Parathyroid adenoma (tissue), 2 donors: ENCODE measurements at regions not wholly inside any gene's neighbourhood (a gene's known extent, or its start where the extent isn't known, plus 50 kb on each side); places are given as distances from the start of the nearest gene placed in this dataset.

Experiments
- H2AFZ ChIP-seq: fragments of 300-600 bp; sonication (generic); one replicate; pipeline ENCODE4 v1.7.0; 2017; ENCODE audit warnings: antibody characterized with exemption, mild to moderate bottlenecking
- H3K27ac ChIP-seq: fragments of 300-600 bp; sonication (generic); one replicate; pipeline ENCODE4 v1.7.0; 2017
- H3K27me3 ChIP-seq: fragments of 300-600 bp; sonication (generic); one replicate; pipeline ENCODE4 v1.7.0; 2017; ENCODE audit warnings: low read length; ENCODE audit not compliant: control insufficient read depth, insufficient read depth
- H3K36me3 ChIP-seq: fragments of 300-600 bp; sonication (generic); one replicate; pipeline ENCODE4 v1.7.0; 2017; ENCODE audit warnings: low read length; ENCODE audit not compliant: control insufficient read depth, insufficient read depth
- H3K4me1 ChIP-seq: fragments of 300-600 bp; sonication (generic); one replicate; pipeline ENCODE4 v1.7.0; 2017; ENCODE audit warnings: control low read depth
- H3K4me2 ChIP-seq: fragments of 300-600 bp; sonication (generic); one replicate; pipeline ENCODE4 v1.7.0; 2017; ENCODE audit warnings: low read length
- H3K4me3 ChIP-seq: fragments of 300-600 bp; sonication (generic); one replicate; pipeline ENCODE4 v1.7.0; 2017; ENCODE audit warnings: low read depth, low read length
- H3K79me2 ChIP-seq: fragments of 300-600 bp; sonication (generic); one replicate; pipeline ENCODE4 v1.7.0; 2017; ENCODE audit warnings: control low read depth
- H3K9ac ChIP-seq: fragments of 300-600 bp; sonication (generic); one replicate; pipeline ENCODE4 v1.7.0; 2017; ENCODE audit warnings: mild to moderate bottlenecking
- H3K9me3 ChIP-seq: fragments of 300-600 bp; sonication (generic); one replicate; pipeline ENCODE4 v1.7.0; 2017; ENCODE audit warnings: low read length; ENCODE audit not compliant: control insufficient read depth
- CTCF ChIP-seq: fragments of 300-600 bp; sonication (generic); IDR thresholded peaks from one replicate; pipeline ENCODE4 v1.7.0; 2017; ENCODE audit warnings: antibody characterized with exemption, mild to moderate bottlenecking
- donor health status: primary hyperparathyroidism.

GRCh38 chr2:106638580-106638979 is 151.4 kb downstream of the CD8B2 start:
- H3K4me2 ChIP-seq, result no peak overlapping the region
- H3K4me1 ChIP-seq, result no peaks in the 10 kb centered on the region

GRCh38 chr2:106642679-106643078 is 155.5 kb downstream of the CD8B2 start:
- H3K4me3 ChIP-seq, result no peak overlapping the region
- H3K27me3 ChIP-seq, result no peaks in the 10 kb centered on the region
- no peak overlapping the region for H3K4me2 ChIP-seq
- no peaks in the 10 kb centered on the region for H3K36me3 ChIP-seq
- H3K27ac ChIP-seq, result no peak overlapping the region
- H2AFZ ChIP-seq, result no peak overlapping the region
- TF ChIP-seq CTCF, result no peak
- no peaks in the 10 kb centered on the region for H3K4me1 ChIP-seq
- no peak overlapping the region for H3K9ac ChIP-seq
- H3K9me3 ChIP-seq, result no peaks in the 10 kb centered on the region
- no peaks in the 10 kb centered on the region for H3K79me2 ChIP-seq

More at GRCh38 chr2:106638580-106638979, 151.4 kb downstream of the CD8B2 start:
- Histone ChIP-seq H2AFZ (no peak overlapping the region), H3K9me3 (no peaks in the 10 kb centered on the region), H3K4me3 (no peak overlapping the region), H3K27ac (no peak overlapping the region), H3K9ac (no peak overlapping the region), H3K79me2 (no peaks in the 10 kb centered on the region), H3K36me3 (no peaks in the 10 kb centered on the region), H3K27me3 (no peaks in the 10 kb centered on the region)
- TF ChIP-seq CTCF, result no peak

GRCh38 chr2:106644623-106645022 is 157.5 kb downstream of the CD8B2 start:
- no peaks in the 10 kb centered on the region for H3K79me2 ChIP-seq
- H3K27me3 ChIP-seq, result no peaks in the 10 kb centered on the region
- no peak for TF ChIP-seq CTCF
- H3K27ac ChIP-seq, result no peak overlapping the region
- no peak overlapping the region for H3K4me3 ChIP-seq
- no peak overlapping the region for H2AFZ ChIP-seq
- no peak overlapping the region for H3K4me2 ChIP-seq
- no peaks in the 10 kb centered on the region for H3K36me3 ChIP-seq
- H3K9ac ChIP-seq, result no peak overlapping the region
- H3K4me1 ChIP-seq, result no peaks in the 10 kb centered on the region
- no peaks in the 10 kb centered on the region for H3K9me3 ChIP-seq

- H2AFZ ChIP-seq, result no peak overlapping the region
- no peak for TF ChIP-seq CTCF
- no peak overlapping the region for H3K4me3 ChIP-seq
- no peaks in the 10 kb centered on the region for H3K27me3 ChIP-seq
- H3K4me1 ChIP-seq, result no peaks in the 10 kb centered on the region
- H3K36me3 ChIP-seq, result no peaks in the 10 kb centered on the region
- H3K9ac ChIP-seq, result no peak overlapping the region
- H3K27ac ChIP-seq, result no peak overlapping the region
- H3K9me3 ChIP-seq, result no peaks in the 10 kb centered on the region
- no peaks in the 10 kb centered on the region for H3K79me2 ChIP-seq
- no peak overlapping the region for H3K4me2 ChIP-seq
Observed at GRCh38 chr2:106646605-106647004, 159.4 kb downstream of the CD8B2 start.

- H3K27ac ChIP-seq, result no peak overlapping the region
- no peak overlapping the region for H3K4me3 ChIP-seq
- H3K9me3 ChIP-seq, result no peaks in the 10 kb centered on the region
- no peaks in the 10 kb centered on the region for H3K79me2 ChIP-seq
- H3K27me3 ChIP-seq, result no peaks in the 10 kb centered on the region
- H3K4me2 ChIP-seq, result no peak overlapping the region
- H2AFZ ChIP-seq, result no peak overlapping the region
- no peak for TF ChIP-seq CTCF
- H3K36me3 ChIP-seq, result no peaks in the 10 kb centered on the region
- no peaks in the 10 kb centered on the region for H3K4me1 ChIP-seq
- H3K9ac ChIP-seq, result no peak overlapping the region
Observed at GRCh38 chr2:106649306-106649705, 162.1 kb downstream of the CD8B2 start.
